GM21390 (cell line): ENCODE measurements at regions not wholly inside any gene's neighbourhood (a gene's known extent, or its start where the extent isn't known, plus 50 kb on each side); places are given as distances from the start of the nearest gene placed in this dataset.

Experiments
- ATAC-seq: cut with Tn5 transposase; IDR thresholded peaks from one replicate; pipeline ENCODE4 v1.9.1; 2021; ENCODE audit not compliant: unreplicated experiment

- ATAC-seq: no peak
Observed at GRCh38 chr2:12928197-12928774, 211.6 kb downstream of the TRIB2 start.

GRCh38 chr2:12928775-12929401 lies 212.2 kb downstream of the TRIB2 start:
- no peak for ATAC-seq

GRCh38 chr2:12929758-12930157 lies 213.0 kb downstream of the TRIB2 start:
- no peak for ATAC-seq

GRCh38 chr2:12930391-12930790 lies 213.7 kb downstream of the TRIB2 start:
- no peak for ATAC-seq

- no peak for ATAC-seq
Observed at GRCh38 chr2:12931186-12931844, 214.6 kb downstream of the TRIB2 start.

GRCh38 chr2:12932192-12932591 lies 215.5 kb downstream of the TRIB2 start:
- no peak for ATAC-seq

GRCh38 chr2:12934146-12934756 lies 217.5 kb downstream of the TRIB2 start:
- ATAC-seq: no peak

- ATAC-seq: no peak
Observed at GRCh38 chr2:12935222-12935621, 218.5 kb downstream of the TRIB2 start.

GRCh38 chr2:12935796-12936195 lies 219.1 kb downstream of the TRIB2 start:
- ATAC-seq: no peak

GRCh38 chr2:12941203-12941602 lies 224.5 kb downstream of the TRIB2 start:
- ATAC-seq: no peak

GRCh38 chr2:12948231-12948960 lies 231.7 kb downstream of the TRIB2 start:
- no peak for ATAC-seq

- peak; percentile 79 for ATAC-seq
Observed at GRCh38 chr2:12948961-12949353, 232.2 kb downstream of the TRIB2 start.

- ATAC-seq: no peak
Observed at GRCh38 chr2:12949406-12949805, 232.7 kb downstream of the TRIB2 start.

GRCh38 chr2:12950174-12950573 lies 233.4 kb downstream of the TRIB2 start:
- ATAC-seq: no peak

GRCh38 chr2:12950957-12951656 lies 234.4 kb downstream of the TRIB2 start:
- ATAC-seq: no peak

GRCh38 chr2:12951657-12951973 lies 234.9 kb downstream of the TRIB2 start:
- no peak for ATAC-seq

- no peak for ATAC-seq
Observed at GRCh38 chr2:12953596-12953995, 236.9 kb downstream of the TRIB2 start.

GRCh38 chr2:12955864-12956263 lies 239.1 kb downstream of the TRIB2 start:
- no peak for ATAC-seq

GRCh38 chr2:12957251-12957650 lies 240.5 kb downstream of the TRIB2 start:
- ATAC-seq: no peak

GRCh38 chr2:12959935-12960334 lies 243.2 kb downstream of the TRIB2 start:
- ATAC-seq: no peak

GRCh38 chr2:12960671-12961070 lies 243.9 kb downstream of the TRIB2 start:
- ATAC-seq: no peak
